ENCODE measurements at regions not wholly inside any gene's neighbourhood (a gene's known extent, or its start where the extent isn't known, plus 50 kb on each side); places are given as distances from the start of the nearest gene placed in this dataset.

DNA sequence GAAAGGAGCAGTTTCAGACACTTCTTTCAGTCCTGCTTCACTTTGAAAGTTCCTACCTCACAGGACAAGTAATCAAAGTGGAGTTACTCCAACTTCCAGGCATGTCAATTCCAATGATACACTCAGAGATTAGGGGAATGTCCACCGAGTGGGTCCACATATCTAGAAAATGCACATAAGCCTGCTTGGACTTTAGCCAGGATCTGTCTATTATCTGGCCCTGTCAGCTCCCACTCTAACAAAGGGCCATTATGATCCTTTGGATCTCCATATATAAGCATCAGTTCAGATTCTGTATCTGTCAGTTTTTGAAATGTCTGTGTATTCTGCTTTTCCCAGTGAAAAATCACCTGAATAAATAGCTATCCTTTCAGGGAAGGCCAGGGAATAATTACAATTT lies 112.9 kb upstream of the ATXN7L3B start:
- H3K9ac ChIP-seq (ENCODE audit: low read depth in 1 of 2, low read length in 2 of 2): no peak overlapping the region
- TF ChIP-seq, protein P1, sequence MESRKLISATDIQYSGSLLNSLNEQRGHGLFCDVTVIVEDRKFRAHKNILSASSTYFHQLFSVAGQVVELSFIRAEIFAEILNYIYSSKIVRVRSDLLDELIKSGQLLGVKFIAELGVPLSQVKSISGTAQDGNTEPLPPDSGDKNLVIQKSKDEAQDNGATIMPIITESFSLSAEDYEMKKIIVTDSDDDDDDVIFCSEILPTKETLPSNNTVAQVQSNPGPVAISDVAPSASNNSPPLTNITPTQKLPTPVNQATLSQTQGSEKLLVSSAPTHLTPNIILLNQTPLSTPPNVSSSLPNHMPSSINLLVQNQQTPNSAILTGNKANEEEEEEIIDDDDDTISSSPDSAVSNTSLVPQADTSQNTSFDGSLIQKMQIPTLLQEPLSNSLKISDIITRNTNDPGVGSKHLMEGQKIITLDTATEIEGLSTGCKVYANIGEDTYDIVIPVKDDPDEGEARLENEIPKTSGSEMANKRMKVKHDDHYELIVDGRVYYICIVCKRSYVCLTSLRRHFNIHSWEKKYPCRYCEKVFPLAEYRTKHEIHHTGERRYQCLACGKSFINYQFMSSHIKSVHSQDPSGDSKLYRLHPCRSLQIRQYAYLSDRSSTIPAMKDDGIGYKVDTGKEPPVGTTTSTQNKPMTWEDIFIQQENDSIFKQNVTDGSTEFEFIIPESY (IDR thresholded peaks at IDR 0.05): no peak
- TF ChIP-seq, protein P2, sequence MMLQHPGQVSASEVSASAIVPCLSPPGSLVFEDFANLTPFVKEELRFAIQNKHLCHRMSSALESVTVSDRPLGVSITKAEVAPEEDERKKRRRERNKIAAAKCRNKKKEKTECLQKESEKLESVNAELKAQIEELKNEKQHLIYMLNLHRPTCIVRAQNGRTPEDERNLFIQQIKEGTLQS (IDR thresholded peaks at IDR 0.05): no peak
- TF ChIP-seq HNF4G (IDR thresholded peaks at IDR 0.05) (no peak), NR2F2 (IDR thresholded peaks at IDR 0.05) (no peak), FOXA1 (IDR thresholded peaks at IDR 0.05) (no peak), TAF1 (conservative IDR thresholded peaks at IDR 0.05) (no peak), GABPA (IDR thresholded peaks at IDR 0.05 in 1 of 2, conservative IDR thresholded peaks at IDR 0.05 in 1 of 2) (no peak), SP1 (IDR thresholded peaks at IDR 0.05) (no peak), RXRA (IDR thresholded peaks at IDR 0.05) (no peak), EGR1 (IDR thresholded peaks at IDR 0.05; ENCODE audit: low read depth in 2 of 2) (no peak), FOXA2 (IDR thresholded peaks at IDR 0.05) (no peak), YY1 (IDR thresholded peaks at IDR 0.05) (no peak), HNF4A (conservative IDR thresholded peaks at IDR 0.05) (no peak), RAD21 (IDR thresholded peaks at IDR 0.05) (no peak), JUND (IDR thresholded peaks at IDR 0.05) (no peak)
- TF ChIP-seq, protein P3, sequence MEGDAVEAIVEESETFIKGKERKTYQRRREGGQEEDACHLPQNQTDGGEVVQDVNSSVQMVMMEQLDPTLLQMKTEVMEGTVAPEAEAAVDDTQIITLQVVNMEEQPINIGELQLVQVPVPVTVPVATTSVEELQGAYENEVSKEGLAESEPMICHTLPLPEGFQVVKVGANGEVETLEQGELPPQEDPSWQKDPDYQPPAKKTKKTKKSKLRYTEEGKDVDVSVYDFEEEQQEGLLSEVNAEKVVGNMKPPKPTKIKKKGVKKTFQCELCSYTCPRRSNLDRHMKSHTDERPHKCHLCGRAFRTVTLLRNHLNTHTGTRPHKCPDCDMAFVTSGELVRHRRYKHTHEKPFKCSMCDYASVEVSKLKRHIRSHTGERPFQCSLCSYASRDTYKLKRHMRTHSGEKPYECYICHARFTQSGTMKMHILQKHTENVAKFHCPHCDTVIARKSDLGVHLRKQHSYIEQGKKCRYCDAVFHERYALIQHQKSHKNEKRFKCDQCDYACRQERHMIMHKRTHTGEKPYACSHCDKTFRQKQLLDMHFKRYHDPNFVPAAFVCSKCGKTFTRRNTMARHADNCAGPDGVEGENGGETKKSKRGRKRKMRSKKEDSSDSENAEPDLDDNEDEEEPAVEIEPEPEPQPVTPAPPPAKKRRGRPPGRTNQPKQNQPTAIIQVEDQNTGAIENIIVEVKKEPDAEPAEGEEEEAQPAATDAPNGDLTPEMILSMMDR (IDR thresholded peaks at IDR 0.05; ENCODE audit: low read depth, low read length, missing input control): no peak
- TF ChIP-seq, protein P4, sequence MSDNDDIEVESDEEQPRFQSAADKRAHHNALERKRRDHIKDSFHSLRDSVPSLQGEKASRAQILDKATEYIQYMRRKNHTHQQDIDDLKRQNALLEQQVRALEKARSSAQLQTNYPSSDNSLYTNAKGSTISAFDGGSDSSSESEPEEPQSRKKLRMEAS (IDR thresholded peaks at IDR 0.05): no peak
- TF ChIP-seq, protein P5, sequence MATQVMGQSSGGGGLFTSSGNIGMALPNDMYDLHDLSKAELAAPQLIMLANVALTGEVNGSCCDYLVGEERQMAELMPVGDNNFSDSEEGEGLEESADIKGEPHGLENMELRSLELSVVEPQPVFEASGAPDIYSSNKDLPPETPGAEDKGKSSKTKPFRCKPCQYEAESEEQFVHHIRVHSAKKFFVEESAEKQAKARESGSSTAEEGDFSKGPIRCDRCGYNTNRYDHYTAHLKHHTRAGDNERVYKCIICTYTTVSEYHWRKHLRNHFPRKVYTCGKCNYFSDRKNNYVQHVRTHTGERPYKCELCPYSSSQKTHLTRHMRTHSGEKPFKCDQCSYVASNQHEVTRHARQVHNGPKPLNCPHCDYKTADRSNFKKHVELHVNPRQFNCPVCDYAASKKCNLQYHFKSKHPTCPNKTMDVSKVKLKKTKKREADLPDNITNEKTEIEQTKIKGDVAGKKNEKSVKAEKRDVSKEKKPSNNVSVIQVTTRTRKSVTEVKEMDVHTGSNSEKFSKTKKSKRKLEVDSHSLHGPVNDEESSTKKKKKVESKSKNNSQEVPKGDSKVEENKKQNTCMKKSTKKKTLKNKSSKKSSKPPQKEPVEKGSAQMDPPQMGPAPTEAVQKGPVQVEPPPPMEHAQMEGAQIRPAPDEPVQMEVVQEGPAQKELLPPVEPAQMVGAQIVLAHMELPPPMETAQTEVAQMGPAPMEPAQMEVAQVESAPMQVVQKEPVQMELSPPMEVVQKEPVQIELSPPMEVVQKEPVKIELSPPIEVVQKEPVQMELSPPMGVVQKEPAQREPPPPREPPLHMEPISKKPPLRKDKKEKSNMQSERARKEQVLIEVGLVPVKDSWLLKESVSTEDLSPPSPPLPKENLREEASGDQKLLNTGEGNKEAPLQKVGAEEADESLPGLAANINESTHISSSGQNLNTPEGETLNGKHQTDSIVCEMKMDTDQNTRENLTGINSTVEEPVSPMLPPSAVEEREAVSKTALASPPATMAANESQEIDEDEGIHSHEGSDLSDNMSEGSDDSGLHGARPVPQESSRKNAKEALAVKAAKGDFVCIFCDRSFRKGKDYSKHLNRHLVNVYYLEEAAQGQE (IDR thresholded peaks at IDR 0.05): no peak
- no peak for DNase-seq (ENCODE audit: low spot score)
- H3K4me1 ChIP-seq (ENCODE audit: control insufficient read depth in 4 of 4, insufficient read depth in 4 of 4, low read length in 3 of 4): no peaks in the 10 kb centered on the region
- no peak overlapping the region for H3K4me3 ChIP-seq (ENCODE audit: low read depth in 1 of 3, low read length in 3 of 3)
- H3K27me3 ChIP-seq (ENCODE audit: control insufficient read depth in 4 of 4, insufficient read depth in 4 of 4, low read length in 3 of 4): no peaks in the 10 kb centered on the region
- 37% methylated on average over 1 of the region's 1 CpG for WGBS
- no peaks in the 10 kb centered on the region for H3K36me3 ChIP-seq (ENCODE audit: control insufficient read depth in 4 of 4, insufficient read depth in 3 of 4, low read depth in 1 of 4, low read length in 3 of 4)
- H3K27ac ChIP-seq (ENCODE audit: low read depth in 1 of 2, low read length in 2 of 2): no peak overlapping the region
- H3K9me3 ChIP-seq (ENCODE audit: control insufficient read depth in 4 of 4, low read length in 3 of 4): no peaks in the 10 kb centered on the region
